SK-N-SH treated with all-trans-retinoic acid at 6 μM for 48 hours (cell line): ENCODE measurements at regions not wholly inside any gene's neighbourhood (a gene's known extent, or its start where the extent isn't known, plus 50 kb on each side); places are given as distances from the start of the nearest gene placed in this dataset.

ENCODE experiments used
- CSDC2 ChIP-seq: fragments of 250-450 bp; sonication (Bioruptor Pico); IDR thresholded peaks from 2 replicates; pipeline ENCODE4 v1.5.0; 2020; ENCODE audit warnings: mild to moderate bottlenecking, moderate library complexity
- ISL1 ChIP-seq: fragments of 250-450 bp; sonication (Bioruptor Pico); IDR thresholded peaks from 2 replicates; pipeline ENCODE4 v2.1.2; 2022; ENCODE audit warnings: mild to moderate bottlenecking, moderate library complexity
- TF ChIP-seq, protein P1 (sequence below): fragments of 250-450 bp; sonication (Bioruptor Pico); IDR thresholded peaks from 2 replicates; pipeline ENCODE4 v1.8.0; 2020; ENCODE audit warnings: mild to moderate bottlenecking, moderate library complexity, borderline replicate concordance

DNA sequence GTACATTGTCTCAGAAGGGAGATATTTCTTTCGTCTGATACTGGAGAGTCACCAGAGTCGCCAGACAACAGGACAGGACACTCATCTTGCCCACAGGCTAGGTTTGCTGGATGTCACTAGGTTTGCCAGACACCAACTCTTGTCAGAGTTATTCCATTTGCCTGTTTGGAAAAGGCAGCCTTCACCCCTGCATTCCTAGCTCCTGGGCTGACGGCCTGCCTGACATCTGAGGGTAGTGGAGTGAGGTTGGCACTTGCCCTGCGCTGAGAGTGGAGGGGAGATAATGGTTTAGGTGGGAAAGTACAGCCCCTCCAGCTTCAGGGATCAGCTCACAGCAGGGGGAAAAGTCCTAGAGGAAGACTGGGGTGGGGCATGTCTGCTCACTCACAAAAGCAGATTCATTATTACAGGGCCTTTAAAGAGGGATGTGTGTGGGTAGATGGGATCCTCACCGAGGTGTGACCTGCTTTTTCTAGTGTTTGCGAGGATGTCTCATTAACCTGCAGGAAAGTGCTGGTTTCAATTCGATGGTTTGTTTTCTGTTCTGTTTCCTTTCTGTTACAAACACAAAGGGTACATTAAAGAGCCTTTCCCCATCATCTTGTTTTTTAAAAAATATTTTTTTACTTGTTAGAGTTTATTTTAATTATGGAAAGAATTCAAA, 79.3 kb upstream of the TNS3 start:
- TF ChIP-seq ISL1 (CRISPR knock-in tag): no peak
- TF ChIP-seq CSDC2 (CRISPR knock-in tag): no peak
- TF ChIP-seq, protein P1, sequence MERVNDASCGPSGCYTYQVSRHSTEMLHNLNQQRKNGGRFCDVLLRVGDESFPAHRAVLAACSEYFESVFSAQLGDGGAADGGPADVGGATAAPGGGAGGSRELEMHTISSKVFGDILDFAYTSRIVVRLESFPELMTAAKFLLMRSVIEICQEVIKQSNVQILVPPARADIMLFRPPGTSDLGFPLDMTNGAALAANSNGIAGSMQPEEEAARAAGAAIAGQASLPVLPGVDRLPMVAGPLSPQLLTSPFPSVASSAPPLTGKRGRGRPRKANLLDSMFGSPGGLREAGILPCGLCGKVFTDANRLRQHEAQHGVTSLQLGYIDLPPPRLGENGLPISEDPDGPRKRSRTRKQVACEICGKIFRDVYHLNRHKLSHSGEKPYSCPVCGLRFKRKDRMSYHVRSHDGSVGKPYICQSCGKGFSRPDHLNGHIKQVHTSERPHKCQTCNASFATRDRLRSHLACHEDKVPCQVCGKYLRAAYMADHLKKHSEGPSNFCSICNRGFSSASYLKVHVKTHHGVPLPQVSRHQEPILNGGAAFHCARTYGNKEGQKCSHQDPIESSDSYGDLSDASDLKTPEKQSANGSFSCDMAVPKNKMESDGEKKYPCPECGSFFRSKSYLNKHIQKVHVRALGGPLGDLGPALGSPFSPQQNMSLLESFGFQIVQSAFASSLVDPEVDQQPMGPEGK (CRISPR knock-in tag): no peak
